Loucy (cell line): ENCODE measurements at regions not wholly inside any gene's neighbourhood (a gene's known extent, or its start where the extent isn't known, plus 50 kb on each side); places are given as distances from the start of the nearest gene placed in this dataset.

Experiments used
- CTCF ChIP-seq: fragments of 200-600 bp; sonication (generic); conservative IDR thresholded peaks from 2 replicates; pipeline ENCODE4 v1.5.1; 2014; ENCODE audit warnings: mild to moderate bottlenecking, antibody characterized with exemption, low read length
- EZH2phosphoT487 ChIP-seq: fragments of 200-600 bp; IDR thresholded peaks from 2 replicates; pipeline ENCODE4 v1.6.1; 2018; ENCODE audit warnings: antibody characterized with exemption, mild to moderate bottlenecking, moderate library complexity, borderline replicate concordance

- TF ChIP-seq CTCF: no peak
- TF ChIP-seq EZH2phosphoT487: no peak
Measured at GRCh38 chr3:164408326-164408725, 670.0 kb downstream of the SI start.
